ENCODE measurements at regions not wholly inside any gene's neighbourhood (a gene's known extent, or its start where the extent isn't known, plus 50 kb on each side); places are given as distances from the start of the nearest gene placed in this dataset.

GRCh38 chr1:23620605-23621004 is 61.3 kb upstream of the ID3 start:
- H3K27me3 Mint-ChIP-seq: no peaks in the 10 kb centered on the region
- peaks cover under 1% of the 10 kb centered on the region for H3K9me3 Mint-ChIP-seq (ENCODE audit: low read depth)
- peak overlapping the region; percentile 95 for H3K27ac Mint-ChIP-seq
- H3K4me1 Mint-ChIP-seq (ENCODE audit: low read depth): peaks cover 89% of the 10 kb centered on the region
- peaks cover 6% of the 10 kb centered on the region for H3K36me3 Mint-ChIP-seq
- peak overlapping the region; percentile 75 for H3K4me3 Mint-ChIP-seq

- H3K4me1 Mint-ChIP-seq (ENCODE audit: low read depth): peaks cover 94% of the 10 kb centered on the region
- peak overlapping the region; percentile 95 for H3K27ac Mint-ChIP-seq
- peak overlapping the region; percentile 75 for H3K4me3 Mint-ChIP-seq
- no peaks in the 10 kb centered on the region for H3K27me3 Mint-ChIP-seq
- no peaks in the 10 kb centered on the region for H3K9me3 Mint-ChIP-seq (ENCODE audit: low read depth)
- peaks cover 5% of the 10 kb centered on the region for H3K36me3 Mint-ChIP-seq
Observed at GRCh38 chr1:23619299-23620188, 60.2 kb upstream of the ID3 start.

DNA sequence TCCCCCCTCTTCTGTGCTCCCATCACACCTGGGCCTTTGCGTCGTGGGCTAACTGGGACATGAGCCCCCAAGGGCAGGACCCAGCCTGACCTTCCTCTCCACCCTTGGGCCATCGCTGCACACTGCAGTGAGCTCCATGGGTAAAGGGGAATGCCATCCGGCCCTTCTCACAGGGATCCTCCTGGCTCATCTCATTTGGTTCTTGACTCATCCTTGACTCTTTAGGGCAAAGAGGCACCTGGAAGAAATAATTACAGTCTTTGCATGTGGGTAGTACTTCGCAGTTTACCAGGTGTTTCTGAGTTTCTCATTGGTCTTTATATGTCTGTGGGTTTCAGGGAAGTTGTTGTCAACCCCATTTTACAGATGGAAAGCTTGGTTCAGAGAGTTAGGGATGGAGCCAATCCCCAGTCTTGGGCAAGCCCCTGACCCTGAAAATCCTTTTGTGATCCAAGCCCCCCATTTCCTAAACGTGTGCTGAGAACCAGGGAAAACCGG is 59.3 kb upstream of the ID3 start:
- H3K27ac Mint-ChIP-seq: peak overlapping the region; percentile 81

DNA sequence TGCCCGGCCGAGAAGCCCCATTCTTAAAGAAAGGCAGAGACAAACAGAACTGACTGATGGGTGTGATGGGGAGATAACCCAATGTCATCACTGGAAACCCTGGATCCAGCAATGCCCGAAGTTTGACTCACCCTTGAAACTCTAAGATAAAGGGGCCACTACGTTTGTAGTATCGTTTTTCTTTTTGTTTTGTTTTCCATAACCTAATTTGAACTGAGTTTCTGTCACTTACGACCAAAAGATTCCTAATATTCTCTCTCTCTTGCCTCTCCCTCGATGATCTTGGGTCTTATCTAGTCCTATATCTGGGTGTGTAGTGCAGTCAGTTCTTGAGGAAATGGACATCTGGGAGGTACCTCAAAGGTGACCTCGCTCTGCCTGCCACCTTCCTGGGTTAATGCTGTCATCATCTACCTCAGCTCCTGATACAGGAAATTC is 57.8 kb upstream of the ID3 start:
- peak overlapping the region; percentile 49 for H3K4me3 Mint-ChIP-seq
- H3K27ac Mint-ChIP-seq: peak overlapping the region; percentile 95
- H3K36me3 Mint-ChIP-seq: no peaks in the 10 kb centered on the region
- H3K4me1 Mint-ChIP-seq (ENCODE audit: low read depth): peaks cover 96% of the 10 kb centered on the region
- no peaks in the 10 kb centered on the region for H3K9me3 Mint-ChIP-seq (ENCODE audit: low read depth)
- H3K27me3 Mint-ChIP-seq: no peaks in the 10 kb centered on the region

More for the DNA sequence above, 59.3 kb upstream of the ID3 start:
- Mint-ChIP-seq H3K36me3 (peaks cover 3% of the 10 kb centered on the region), H3K4me1 (ENCODE audit: low read depth) (peaks cover 93% of the 10 kb centered on the region), H3K27me3 (no peaks in the 10 kb centered on the region), H3K4me3 (peak overlapping the region; percentile 57), H3K9me3 (ENCODE audit: low read depth) (no peaks in the 10 kb centered on the region)

DNA sequence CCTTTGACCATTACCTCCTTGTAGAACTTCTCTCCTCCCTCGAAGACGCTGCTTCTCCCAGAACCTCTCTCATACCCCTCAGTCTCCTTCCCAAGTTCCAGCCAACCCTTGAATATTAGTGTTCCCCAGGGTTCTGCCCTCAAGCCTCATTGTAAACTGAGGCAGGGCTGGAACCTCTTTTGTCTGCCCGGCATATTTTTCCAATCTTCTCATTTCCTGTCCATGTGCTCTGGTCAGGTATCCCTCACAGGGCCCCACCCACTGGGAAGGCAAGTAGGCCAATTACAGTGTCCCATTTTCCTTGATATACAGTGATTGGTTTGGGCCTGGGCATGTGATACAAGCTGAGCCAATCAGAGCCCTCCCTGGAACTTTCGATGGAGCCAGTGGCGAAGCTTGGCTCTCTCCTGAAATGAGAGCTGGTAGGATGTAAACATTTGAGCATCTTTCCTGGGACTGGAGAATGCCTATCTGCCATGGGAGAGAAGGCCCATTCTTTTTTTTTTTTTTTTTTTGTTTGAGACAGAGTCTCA is 57.1 kb upstream of the ID3 start:
- Mint-ChIP-seq H3K9me3 (ENCODE audit: low read depth) (no peaks in the 10 kb centered on the region), H3K4me3 (no peak overlapping the region), H3K27ac (peak overlapping the region; percentile 95), H3K27me3 (no peaks in the 10 kb centered on the region), H3K36me3 (no peaks in the 10 kb centered on the region), H3K4me1 (ENCODE audit: low read depth) (peaks cover 96% of the 10 kb centered on the region)

GRCh38 chr1:23615852-23616251 is 56.6 kb upstream of the ID3 start:
- Mint-ChIP-seq H3K4me1 (ENCODE audit: low read depth) (peaks cover 93% of the 10 kb centered on the region), H3K4me3 (no peak overlapping the region), H3K27ac (peak overlapping the region; percentile 95), H3K36me3 (no peaks in the 10 kb centered on the region), H3K27me3 (no peaks in the 10 kb centered on the region), H3K9me3 (ENCODE audit: low read depth) (no peaks in the 10 kb centered on the region)

DNA sequence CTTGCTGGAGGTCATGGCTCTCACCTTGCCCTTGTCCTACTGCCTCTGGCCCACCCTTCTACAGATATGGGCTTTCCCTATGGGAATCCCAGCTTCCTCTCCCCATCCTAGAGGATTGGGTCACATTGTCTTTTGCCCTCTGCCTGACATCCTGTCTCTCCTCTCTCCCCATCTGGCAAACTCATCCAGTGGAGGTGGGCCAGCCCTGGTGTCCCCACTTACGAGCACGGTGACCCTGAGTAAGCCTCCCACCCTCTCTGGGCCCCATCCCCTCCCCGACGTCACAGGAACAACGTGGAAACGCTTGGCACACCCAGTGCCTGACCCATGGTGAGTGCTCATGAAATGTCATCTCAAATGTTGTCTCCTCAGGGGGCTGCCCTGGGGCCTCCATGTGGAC is 56.1 kb upstream of the ID3 start:
- H3K4me3 Mint-ChIP-seq: no peak overlapping the region
- no peaks in the 10 kb centered on the region for H3K36me3 Mint-ChIP-seq
- H3K9me3 Mint-ChIP-seq (ENCODE audit: low read depth): no peaks in the 10 kb centered on the region
- H3K27me3 Mint-ChIP-seq: no peaks in the 10 kb centered on the region
- H3K27ac Mint-ChIP-seq: peak overlapping the region; percentile 95
- H3K4me1 Mint-ChIP-seq (ENCODE audit: low read depth): peaks cover 93% of the 10 kb centered on the region

GRCh38 chr1:23614032-23614660 is 54.8 kb upstream of the ID3 start:
- H3K36me3 Mint-ChIP-seq: no peaks in the 10 kb centered on the region
- H3K27ac Mint-ChIP-seq: peak overlapping the region; percentile 77
- H3K4me1 Mint-ChIP-seq (ENCODE audit: low read depth): peaks cover 85% of the 10 kb centered on the region
- no peaks in the 10 kb centered on the region for H3K9me3 Mint-ChIP-seq (ENCODE audit: low read depth)
- H3K27me3 Mint-ChIP-seq: no peaks in the 10 kb centered on the region
- no peak overlapping the region for H3K4me3 Mint-ChIP-seq

GRCh38 chr1:23613191-23614031 is 54.1 kb upstream of the ID3 start:
- H3K27me3 Mint-ChIP-seq: no peaks in the 10 kb centered on the region
- H3K4me3 Mint-ChIP-seq: peak overlapping the region; percentile 1
- no peaks in the 10 kb centered on the region for H3K9me3 Mint-ChIP-seq (ENCODE audit: low read depth)
- peaks cover 83% of the 10 kb centered on the region for H3K4me1 Mint-ChIP-seq (ENCODE audit: low read depth)
- H3K36me3 Mint-ChIP-seq: no peaks in the 10 kb centered on the region
- peak overlapping the region; percentile 77 for H3K27ac Mint-ChIP-seq

DNA sequence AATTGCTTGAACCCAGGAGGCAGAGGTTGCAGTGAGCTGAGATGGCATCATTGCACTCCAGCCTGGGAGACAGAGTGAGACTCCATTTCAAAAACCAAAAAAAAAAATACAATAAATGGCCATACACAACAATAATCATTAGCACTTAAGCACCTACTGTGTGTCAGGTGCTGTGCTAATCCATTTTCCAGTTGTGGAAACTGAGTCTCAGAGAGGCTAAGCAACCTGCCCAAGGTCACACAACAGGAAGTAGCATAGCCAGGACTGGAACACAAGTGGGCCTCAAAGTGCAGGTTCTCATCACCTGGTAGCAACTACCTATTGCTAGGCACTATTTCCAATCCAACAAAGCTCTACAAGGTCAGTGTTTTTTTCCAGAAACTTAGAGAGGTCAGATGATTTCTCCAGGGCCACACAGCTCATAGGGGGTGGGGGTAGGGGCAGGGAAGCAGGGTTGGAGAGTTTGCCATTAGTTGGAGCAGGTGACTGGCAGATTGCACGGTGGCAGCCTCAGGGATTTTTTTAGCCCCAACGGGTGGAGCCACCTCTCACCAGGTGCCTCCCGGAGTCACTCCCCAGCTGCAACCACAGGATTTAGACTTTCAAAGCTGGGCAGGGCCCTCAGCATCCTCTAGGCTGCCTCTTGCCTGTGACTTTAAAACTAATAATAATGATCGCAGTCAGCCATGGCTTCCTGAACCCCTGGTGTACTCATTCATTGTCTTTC is 52.5 kb upstream of the ID3 start:
- peaks cover 83% of the 10 kb centered on the region for H3K4me1 Mint-ChIP-seq (ENCODE audit: low read depth)
- no peaks in the 10 kb centered on the region for H3K27me3 Mint-ChIP-seq
- peak overlapping the region; percentile 77 for H3K27ac Mint-ChIP-seq
- H3K9me3 Mint-ChIP-seq (ENCODE audit: low read depth): no peaks in the 10 kb centered on the region
- no peaks in the 10 kb centered on the region for H3K36me3 Mint-ChIP-seq
- H3K4me3 Mint-ChIP-seq: no peak overlapping the region

DNA sequence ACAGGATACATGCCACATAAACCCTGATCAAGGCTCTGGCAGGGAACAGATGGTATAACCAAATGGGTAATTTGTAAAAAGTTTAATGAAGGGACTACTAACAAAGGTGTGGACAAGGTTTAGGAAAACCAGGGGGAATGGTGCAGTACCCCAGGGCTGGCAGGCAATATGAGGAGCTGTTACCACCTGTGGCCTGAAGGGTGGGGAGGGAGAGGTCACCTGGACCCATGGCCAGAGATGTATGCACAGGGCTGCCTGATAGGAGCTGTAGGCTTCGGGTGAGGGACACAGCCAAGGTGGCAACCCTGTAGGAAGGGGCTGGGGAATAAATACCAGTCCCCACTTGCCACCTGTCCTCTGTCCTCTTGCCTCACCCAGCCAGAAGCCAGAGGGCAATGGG is 51.4 kb upstream of the ID3 start:
- Mint-ChIP-seq H3K9me3 (ENCODE audit: low read depth) (no peaks in the 10 kb centered on the region), H3K4me1 (ENCODE audit: low read depth) (peaks cover 79% of the 10 kb centered on the region), H3K27me3 (no peaks in the 10 kb centered on the region), H3K4me3 (peak overlapping the region; percentile 32), H3K27ac (peak overlapping the region; percentile 66), H3K36me3 (no peaks in the 10 kb centered on the region)

DNA sequence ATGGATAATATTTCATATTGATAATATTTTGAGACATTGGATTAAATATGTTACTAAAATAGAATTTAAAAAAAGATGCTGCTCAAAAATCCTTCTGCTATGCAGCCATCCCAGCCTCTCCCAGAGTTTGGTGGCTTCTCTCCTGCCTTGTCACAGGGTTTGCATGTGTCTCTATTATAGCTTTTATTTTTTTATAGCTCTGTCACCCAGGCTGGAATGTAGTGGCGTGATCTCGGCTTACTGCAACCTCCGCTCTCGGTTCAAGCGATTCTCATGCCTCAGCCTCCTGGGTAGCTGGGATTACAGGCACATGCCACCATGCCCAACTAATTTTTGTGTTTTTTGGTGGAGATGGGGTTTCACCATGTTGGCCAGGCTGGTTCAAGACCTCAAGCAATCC is 50.7 kb upstream of the ID3 start:
- H3K27ac Mint-ChIP-seq: no peak overlapping the region
- no peaks in the 10 kb centered on the region for H3K27me3 Mint-ChIP-seq
- no peaks in the 10 kb centered on the region for H3K36me3 Mint-ChIP-seq
- H3K4me3 Mint-ChIP-seq: no peak overlapping the region
- no peaks in the 10 kb centered on the region for H3K9me3 Mint-ChIP-seq (ENCODE audit: low read depth)
- H3K4me1 Mint-ChIP-seq (ENCODE audit: low read depth): peaks cover 72% of the 10 kb centered on the region
